Activated CD8-positive, alpha-beta T cell treated with anti-CD3 and anti-CD28 coated beads for 36 hours (primary cell): ENCODE measurements at regions not wholly inside any gene's neighbourhood (a gene's known extent, or its start where the extent isn't known, plus 50 kb on each side); places are given as distances from the start of the nearest gene placed in this dataset.
"Not testable (repeated sequence)": the region's sequence is repeated elsewhere in the genome, so short reads cannot be mapped to it uniquely, and the experiment has no call there.

Experiments used
- ATAC-seq: fragments of 200-7000 bp; cut with Tn5 transposase; one replicate; pipeline ENCODE4 v1.10.0; 2021; ENCODE audit warnings: mild to moderate bottlenecking, moderate library complexity
- CTCF ChIA-PET: fragments of 350-600 bp; sonication (Branson Sonifier 250); formaldehyde crosslinking; loops from one replicate; lab custom pipeline; 2021; ENCODE audit warnings: antibody characterized with exemption; lab: Charles Lee
- POLR2A ChIA-PET: fragments of 350-600 bp; sonication (Branson Sonifier 250); formaldehyde crosslinking; loops from one replicate; lab custom pipeline; 2021; ENCODE audit warnings: antibody characterized with exemption; lab: Charles Lee
- DNase-seq: peaks from one replicate; pipeline ENCODE4 v3.0.0-alpha.2; 2020
- H3K27ac Mint-ChIP-seq: one replicate; pipeline ENCODE4 v1.8.0; 2021; ENCODE audit warnings: mild to moderate bottlenecking, mixed read lengths
- H3K27me3 Mint-ChIP-seq: one replicate; pipeline ENCODE4 v1.8.0; 2021; ENCODE audit warnings: mixed read lengths
- H3K36me3 Mint-ChIP-seq: one replicate; pipeline ENCODE4 v1.8.0; 2021; ENCODE audit warnings: low read depth, mixed read lengths
- H3K4me1 Mint-ChIP-seq: one replicate; pipeline ENCODE4 v1.8.0; 2021; ENCODE audit warnings: low read depth, mixed read lengths
- H3K4me3 Mint-ChIP-seq: one replicate; pipeline ENCODE4 v1.8.0; 2021; ENCODE audit warnings: mild to moderate bottlenecking, moderate library complexity, mixed read lengths
- H3K9me3 Mint-ChIP-seq: one replicate; pipeline ENCODE4 v1.8.0; 2021; ENCODE audit warnings: mixed read lengths
- CTCF ChIP-seq: fragments of 200-600 bp; IDR thresholded peaks from one replicate; pipeline ENCODE4 v1.8.0; 2022; ENCODE audit warnings: antibody characterized with exemption, mild to moderate bottlenecking
- intact Hi-C: fragments of 100-400 bp; cut with micrococcal nuclease; formaldehyde crosslinking; loops from one replicate; pipeline ENCODE4 v1.10.0; 2022

- ATAC-seq (no peak), DNase-seq (no peak)
- H3K9me3 Mint-ChIP-seq, result no peaks in the 10 kb centered on the region
- TF ChIP-seq CTCF, result no peak
- H3K27me3 Mint-ChIP-seq, result peaks cover 2% of the 10 kb centered on the region
- no peak overlapping the region for H3K4me3 Mint-ChIP-seq
- POLR2A ChIA-PET, result no interaction called here
- no peaks in the 10 kb centered on the region for H3K4me1 Mint-ChIP-seq
- CTCF ChIA-PET, result no interaction called here
- H3K36me3 Mint-ChIP-seq, result no peaks in the 10 kb centered on the region
- intact Hi-C loops, result no loop called here
- no peak overlapping the region for H3K27ac Mint-ChIP-seq
Measured at GRCh38 chr21:28167366-28167765, 825.3 kb downstream of the LTN1 start.

- intact Hi-C loops, POLR2A ChIA-PET, ATAC-seq, CTCF ChIA-PET, DNase-seq, H3K36me3 Mint-ChIP-seq, H3K4me1 Mint-ChIP-seq, H3K4me3 Mint-ChIP-seq, H3K27me3 Mint-ChIP-seq, H3K27ac Mint-ChIP-seq, H3K9me3 Mint-ChIP-seq: not testable (repeated sequence)
Measured at GRCh38 chr21:28164519-28164918, 828.2 kb downstream of the LTN1 start.

GRCh38 chr21:28162052-28162451, 830.6 kb downstream of the LTN1 start:
- POLR2A ChIA-PET, H3K36me3 Mint-ChIP-seq: not testable (repeated sequence)

GRCh38 chr21:28160378-28160777, 832.3 kb downstream of the LTN1 start:
- Mint-ChIP-seq H3K4me1 (no peaks in the 10 kb centered on the region), H3K27me3 (no peaks in the 10 kb centered on the region), H3K27ac (no peak overlapping the region), H3K9me3 (no peaks in the 10 kb centered on the region), H3K36me3 (no peaks in the 10 kb centered on the region), H3K4me3 (no peak overlapping the region)
- no peak for ATAC-seq
- intact Hi-C loops, result no loop called here
- ChIA-PET CTCF (no interaction called here), POLR2A (no interaction called here)
- DNase-seq, result no peak
- TF ChIP-seq CTCF, result no peak

More at GRCh38 chr21:28162052-28162451, 830.6 kb downstream of the LTN1 start:
- H3K4me3 Mint-ChIP-seq, CTCF ChIA-PET, H3K9me3 Mint-ChIP-seq, H3K27me3 Mint-ChIP-seq, DNase-seq, intact Hi-C loops, ATAC-seq, H3K4me1 Mint-ChIP-seq, H3K27ac Mint-ChIP-seq: not testable (repeated sequence)

- ChIA-PET POLR2A (no interaction called here), CTCF (no interaction called here)
- Mint-ChIP-seq H3K27ac (no peak overlapping the region), H3K4me1 (no peaks in the 10 kb centered on the region), H3K9me3 (no peaks in the 10 kb centered on the region), H3K27me3 (no peaks in the 10 kb centered on the region), H3K36me3 (no peaks in the 10 kb centered on the region), H3K4me3 (no peak overlapping the region)
- intact Hi-C loops, result no loop called here
- ATAC-seq (no peak), DNase-seq (no peak)
- TF ChIP-seq CTCF, result no peak
Measured at GRCh38 chr21:28159396-28159795, 833.3 kb downstream of the LTN1 start.

GRCh38 chr21:28156590-28156989, 836.1 kb downstream of the LTN1 start:
- no peak for ATAC-seq
- ChIA-PET POLR2A (no interaction called here), CTCF (no interaction called here)
- H3K27me3 Mint-ChIP-seq, result no peaks in the 10 kb centered on the region
- DNase-seq, result no peak
- no peak overlapping the region for H3K27ac Mint-ChIP-seq
- TF ChIP-seq CTCF, result no peak
- H3K4me3 Mint-ChIP-seq, result no peak overlapping the region
- H3K9me3 Mint-ChIP-seq, result no peaks in the 10 kb centered on the region
- no peaks in the 10 kb centered on the region for H3K4me1 Mint-ChIP-seq
- intact Hi-C loops, result no loop called here
- H3K36me3 Mint-ChIP-seq, result no peaks in the 10 kb centered on the region
